ENCODE measurements at regions not wholly inside any gene's neighbourhood (a gene's known extent, or its start where the extent isn't known, plus 50 kb on each side); places are given as distances from the start of the nearest gene placed in this dataset.
"Not testable (repeated sequence)": the region's sequence is repeated elsewhere in the genome, so short reads cannot be mapped to it uniquely, and the experiment has no call there.

- not testable (repeated sequence) for H3K27me3 ChIP-seq (ENCODE audit: control insufficient read depth in 2 of 2, insufficient read depth in 1 of 2, low read length in 1 of 2); H3K4me1 ChIP-seq (ENCODE audit: control insufficient read depth in 2 of 2, insufficient read depth in 2 of 2, low read length in 2 of 2); H3K36me3 ChIP-seq (ENCODE audit: control insufficient read depth in 2 of 2, insufficient read depth in 2 of 2, low read length in 1 of 2); H3K4me3 ChIP-seq (ENCODE audit: low read length in 2 of 2); DNase-seq (ENCODE audit: low read depth in 6 of 9, low spot score in 9 of 9); H3K27ac ChIP-seq (ENCODE audit: low read depth in 1 of 2, low read length in 1 of 2); H3K9me3 ChIP-seq (ENCODE audit: control insufficient read depth in 2 of 2, insufficient read depth in 1 of 2, low read length in 1 of 2)
- 78% methylated on average over 3 of the region's 3 CpGs for WGBS
Measured at GRCh38 chr4:69034315-69034740, 61.9 kb upstream of the UGT2B7 start.

GRCh38 chr4:69038582-69038981 lies 57.7 kb upstream of the UGT2B7 start:
- no peak for DNase-seq (ENCODE audit: low read depth in 6 of 9, low spot score in 9 of 9)
- Histone ChIP-seq H3K27ac (ENCODE audit: low read depth in 1 of 2, low read length in 1 of 2) (no peak overlapping the region), H3K9me3 (ENCODE audit: control insufficient read depth in 2 of 2, insufficient read depth in 1 of 2, low read length in 1 of 2) (no peaks in the 10 kb centered on the region), H3K4me1 (ENCODE audit: control insufficient read depth in 2 of 2, insufficient read depth in 2 of 2, low read length in 2 of 2) (no peaks in the 10 kb centered on the region), H3K27me3 (ENCODE audit: control insufficient read depth in 2 of 2, insufficient read depth in 1 of 2, low read length in 1 of 2) (no peaks in the 10 kb centered on the region), H3K4me3 (ENCODE audit: low read length in 2 of 2) (no peak overlapping the region), H3K36me3 (ENCODE audit: control insufficient read depth in 2 of 2, insufficient read depth in 2 of 2, low read length in 1 of 2) (no peaks in the 10 kb centered on the region)
- 90% methylated on average over 4 of the region's 4 CpGs for WGBS

GRCh38 chr4:69039071-69039470 lies 57.2 kb upstream of the UGT2B7 start:
- no peak for DNase-seq (ENCODE audit: low read depth in 6 of 9, low spot score in 9 of 9)
- 95% methylated on average over 2 of the region's 2 CpGs for WGBS

GRCh38 chr4:69044247-69044646 lies 52.0 kb upstream of the UGT2B7 start:
- Histone ChIP-seq H3K27ac (ENCODE audit: low read depth in 1 of 2, low read length in 1 of 2) (no peak overlapping the region), H3K4me3 (ENCODE audit: low read length in 2 of 2) (no peak overlapping the region), H3K4me1 (ENCODE audit: control insufficient read depth in 2 of 2, insufficient read depth in 2 of 2, low read length in 2 of 2) (no peaks in the 10 kb centered on the region), H3K27me3 (ENCODE audit: control insufficient read depth in 2 of 2, insufficient read depth in 1 of 2, low read length in 1 of 2) (no peaks in the 10 kb centered on the region), H3K36me3 (ENCODE audit: control insufficient read depth in 2 of 2, insufficient read depth in 2 of 2, low read length in 1 of 2) (no peaks in the 10 kb centered on the region), H3K9me3 (ENCODE audit: control insufficient read depth in 2 of 2, insufficient read depth in 1 of 2, low read length in 1 of 2) (no peaks in the 10 kb centered on the region)
- DNase-seq (ENCODE audit: low read depth in 6 of 9, low spot score in 9 of 9): no peak
- WGBS: 81% methylated on average over 3 of the region's 3 CpGs

More at GRCh38 chr4:69039071-69039470, 57.2 kb upstream of the UGT2B7 start:
- H3K4me3 ChIP-seq (ENCODE audit: low read length in 2 of 2): no peak overlapping the region
- H3K36me3 ChIP-seq (ENCODE audit: control insufficient read depth in 2 of 2, insufficient read depth in 2 of 2, low read length in 1 of 2): no peaks in the 10 kb centered on the region
- no peak overlapping the region for H3K27ac ChIP-seq (ENCODE audit: low read depth in 1 of 2, low read length in 1 of 2)
- no peaks in the 10 kb centered on the region for H3K27me3 ChIP-seq (ENCODE audit: control insufficient read depth in 2 of 2, insufficient read depth in 1 of 2, low read length in 1 of 2)
- no peaks in the 10 kb centered on the region for H3K9me3 ChIP-seq (ENCODE audit: control insufficient read depth in 2 of 2, insufficient read depth in 1 of 2, low read length in 1 of 2)
- no peaks in the 10 kb centered on the region for H3K4me1 ChIP-seq (ENCODE audit: control insufficient read depth in 2 of 2, insufficient read depth in 2 of 2, low read length in 2 of 2)

Data from thymus (tissue), 11 donors.